Neural cell (in vitro differentiated cells): ENCODE measurements at regions not wholly inside any gene's neighbourhood (a gene's known extent, or its start where the extent isn't known, plus 50 kb on each side); places are given as distances from the start of the nearest gene placed in this dataset.

Experiments
- EP300 ChIP-seq: fragments of 450-650 bp; conservative IDR thresholded peaks from 2 replicates; pipeline ENCODE4 v1.6.1; 2014; ENCODE audit warnings: antibody characterized with exemption, mild to moderate bottlenecking, moderate library complexity; ENCODE audit not compliant: poor library complexity, severe bottlenecking
- EZH2 ChIP-seq: fragments of 200-600, 300-800 bp; shearing (Covaris generic), sonication (generic); IDR thresholded peaks from 2 replicates; pipeline ENCODE4 v1.6.1; 2014; ENCODE audit warnings: antibody characterized with exemption, low read length, borderline replicate concordance, mild to moderate bottlenecking; ENCODE audit not compliant: insufficient read depth, poor library complexity, severe bottlenecking
- MXI1 ChIP-seq: fragments of 450-650 bp; conservative IDR thresholded peaks from 2 replicates; pipeline ENCODE4 v1.6.1; 2014; ENCODE audit warnings: antibody characterized with exemption, mild to moderate bottlenecking; ENCODE audit not compliant: poor library complexity, severe bottlenecking
- POLR2AphosphoS5 ChIP-seq: IDR thresholded peaks from 2 replicates; pipeline ENCODE4 v1.6.1; 2012
- SMC3 ChIP-seq: fragments of 450-650 bp; conservative IDR thresholded peaks from 2 replicates; pipeline ENCODE4 v1.6.1; 2014; ENCODE audit warnings: antibody characterized with exemption, mild to moderate bottlenecking, moderate library complexity; ENCODE audit not compliant: poor library complexity
- TAF1 ChIP-seq: IDR thresholded peaks from 2 replicates; pipeline ENCODE4 v1.6.1; 2012; ENCODE audit warnings: low read depth
- TF ChIP-seq, protein P1 (sequence below): fragments of 450-650 bp; IDR thresholded peaks from 2 replicates; pipeline ENCODE4 v1.5.1; 2014; ENCODE audit warnings: antibody characterized with exemption, mild to moderate bottlenecking, moderate library complexity; ENCODE audit not compliant: poor library complexity, severe bottlenecking
- TF ChIP-seq, protein P2 (sequence below): IDR thresholded peaks from 2 replicates; pipeline ENCODE4 v1.6.1; 2012; ENCODE audit warnings: borderline replicate concordance

DNA sequence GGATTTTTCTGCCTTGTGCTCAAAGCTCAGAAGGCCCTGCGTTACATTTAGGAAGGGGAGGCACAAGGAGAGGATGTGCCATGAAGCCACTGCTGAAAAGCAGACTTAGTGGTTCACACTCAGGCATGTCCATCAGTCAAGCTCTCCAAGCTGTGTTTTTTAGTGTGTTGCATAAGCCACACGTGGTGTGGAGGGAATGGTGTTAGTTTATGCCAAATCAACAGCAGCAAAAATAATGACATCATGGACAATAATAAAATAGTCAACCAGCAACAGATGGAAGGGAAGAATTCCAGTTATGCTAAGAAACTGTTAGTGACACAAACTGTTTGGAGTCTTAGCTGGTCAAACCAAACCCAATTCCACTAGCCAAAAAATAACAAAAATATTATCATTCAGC is 438.3 kb downstream of the NPIPA7 start:
- TF ChIP-seq, protein P1, sequence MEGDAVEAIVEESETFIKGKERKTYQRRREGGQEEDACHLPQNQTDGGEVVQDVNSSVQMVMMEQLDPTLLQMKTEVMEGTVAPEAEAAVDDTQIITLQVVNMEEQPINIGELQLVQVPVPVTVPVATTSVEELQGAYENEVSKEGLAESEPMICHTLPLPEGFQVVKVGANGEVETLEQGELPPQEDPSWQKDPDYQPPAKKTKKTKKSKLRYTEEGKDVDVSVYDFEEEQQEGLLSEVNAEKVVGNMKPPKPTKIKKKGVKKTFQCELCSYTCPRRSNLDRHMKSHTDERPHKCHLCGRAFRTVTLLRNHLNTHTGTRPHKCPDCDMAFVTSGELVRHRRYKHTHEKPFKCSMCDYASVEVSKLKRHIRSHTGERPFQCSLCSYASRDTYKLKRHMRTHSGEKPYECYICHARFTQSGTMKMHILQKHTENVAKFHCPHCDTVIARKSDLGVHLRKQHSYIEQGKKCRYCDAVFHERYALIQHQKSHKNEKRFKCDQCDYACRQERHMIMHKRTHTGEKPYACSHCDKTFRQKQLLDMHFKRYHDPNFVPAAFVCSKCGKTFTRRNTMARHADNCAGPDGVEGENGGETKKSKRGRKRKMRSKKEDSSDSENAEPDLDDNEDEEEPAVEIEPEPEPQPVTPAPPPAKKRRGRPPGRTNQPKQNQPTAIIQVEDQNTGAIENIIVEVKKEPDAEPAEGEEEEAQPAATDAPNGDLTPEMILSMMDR: no peak
- TF ChIP-seq, protein P2, sequence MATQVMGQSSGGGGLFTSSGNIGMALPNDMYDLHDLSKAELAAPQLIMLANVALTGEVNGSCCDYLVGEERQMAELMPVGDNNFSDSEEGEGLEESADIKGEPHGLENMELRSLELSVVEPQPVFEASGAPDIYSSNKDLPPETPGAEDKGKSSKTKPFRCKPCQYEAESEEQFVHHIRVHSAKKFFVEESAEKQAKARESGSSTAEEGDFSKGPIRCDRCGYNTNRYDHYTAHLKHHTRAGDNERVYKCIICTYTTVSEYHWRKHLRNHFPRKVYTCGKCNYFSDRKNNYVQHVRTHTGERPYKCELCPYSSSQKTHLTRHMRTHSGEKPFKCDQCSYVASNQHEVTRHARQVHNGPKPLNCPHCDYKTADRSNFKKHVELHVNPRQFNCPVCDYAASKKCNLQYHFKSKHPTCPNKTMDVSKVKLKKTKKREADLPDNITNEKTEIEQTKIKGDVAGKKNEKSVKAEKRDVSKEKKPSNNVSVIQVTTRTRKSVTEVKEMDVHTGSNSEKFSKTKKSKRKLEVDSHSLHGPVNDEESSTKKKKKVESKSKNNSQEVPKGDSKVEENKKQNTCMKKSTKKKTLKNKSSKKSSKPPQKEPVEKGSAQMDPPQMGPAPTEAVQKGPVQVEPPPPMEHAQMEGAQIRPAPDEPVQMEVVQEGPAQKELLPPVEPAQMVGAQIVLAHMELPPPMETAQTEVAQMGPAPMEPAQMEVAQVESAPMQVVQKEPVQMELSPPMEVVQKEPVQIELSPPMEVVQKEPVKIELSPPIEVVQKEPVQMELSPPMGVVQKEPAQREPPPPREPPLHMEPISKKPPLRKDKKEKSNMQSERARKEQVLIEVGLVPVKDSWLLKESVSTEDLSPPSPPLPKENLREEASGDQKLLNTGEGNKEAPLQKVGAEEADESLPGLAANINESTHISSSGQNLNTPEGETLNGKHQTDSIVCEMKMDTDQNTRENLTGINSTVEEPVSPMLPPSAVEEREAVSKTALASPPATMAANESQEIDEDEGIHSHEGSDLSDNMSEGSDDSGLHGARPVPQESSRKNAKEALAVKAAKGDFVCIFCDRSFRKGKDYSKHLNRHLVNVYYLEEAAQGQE: no peak
- TF ChIP-seq POLR2AphosphoS5 (no peak), EP300 (no peak), SMC3 (no peak), TAF1 (no peak), MXI1 (no peak), EZH2 (no peak)
